ENCODE measurements at regions not wholly inside any gene's neighbourhood (a gene's known extent, or its start where the extent isn't known, plus 50 kb on each side); places are given as distances from the start of the nearest gene placed in this dataset.

GRCh38 chr5:82806513-82806912, 270.7 kb downstream of the TMEM167A start:
- no peak for TF ChIP-seq POLR2A (IDR thresholded peaks at IDR 0.05; ENCODE audit: low read depth, low read length)
- TF ChIP-seq POLR2AphosphoS5 (IDR thresholded peaks at IDR 0.05; ENCODE audit: low read depth, low read length), result no peak
- TF ChIP-seq SPI1 (IDR thresholded peaks at IDR 0.05; ENCODE audit: low read depth, low read length), result no peak
